Left colon (tissue), 2 donors: ENCODE measurements at regions not wholly inside any gene's neighbourhood (a gene's known extent, or its start where the extent isn't known, plus 50 kb on each side); places are given as distances from the start of the nearest gene placed in this dataset.

ENCODE experiments used
- ATAC-seq: fragments of 200-7000 bp; cut with Tn5 transposase; one replicate; pipeline ENCODE4 v1.9.1; 2020; ENCODE audit warnings: mild to moderate bottlenecking, moderate library complexity
- DNase-seq, 2 donors: peaks; one replicate each; pipeline ENCODE4 v3.0.0-alpha.2; 2020
- intact Hi-C, 2 donors: fragments of 100-400 bp; cut with DNase I in 1 of 2; cut with micrococcal nuclease in 1 of 2; formaldehyde crosslinking; loops; one replicate each; pipeline versions ENCODE4 v1.11.2 to v1.14.0; 2022; cut with DNase I, micrococcal nuclease
- donor health status: DM: no; HTN: no; CAD: no.
- donor health status: DM: yes; HTN: yes; CAD: no.

DNA sequence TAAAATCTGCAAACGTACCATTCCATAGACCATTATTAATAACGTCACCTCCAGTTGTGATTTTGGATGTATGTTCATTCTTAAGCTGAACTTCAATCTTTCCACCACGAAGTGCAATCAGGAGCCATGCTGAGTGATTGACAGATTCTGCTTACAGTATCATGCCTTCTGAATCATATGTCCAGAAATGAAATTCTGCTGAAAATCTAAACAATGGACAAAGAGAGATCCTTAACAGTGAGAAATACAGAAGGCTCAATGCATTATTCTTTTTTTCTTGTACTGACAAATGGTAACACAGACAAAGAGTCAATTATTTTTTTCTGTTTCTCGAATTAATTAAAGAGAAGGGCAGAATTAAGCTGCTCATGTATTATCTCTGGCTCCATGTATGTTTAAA lies 1114.5 kb downstream of the EPHA3 start:
- DNase-seq: no peak
- intact Hi-C loops: no loop called here
- ATAC-seq: no peak

- intact Hi-C loops: no loop called here
- no peak for ATAC-seq
- no peak for DNase-seq
These were observed 1134.1 kb downstream of the EPHA3 start for GRCh38 chr3:90241481-90241880.

DNA sequence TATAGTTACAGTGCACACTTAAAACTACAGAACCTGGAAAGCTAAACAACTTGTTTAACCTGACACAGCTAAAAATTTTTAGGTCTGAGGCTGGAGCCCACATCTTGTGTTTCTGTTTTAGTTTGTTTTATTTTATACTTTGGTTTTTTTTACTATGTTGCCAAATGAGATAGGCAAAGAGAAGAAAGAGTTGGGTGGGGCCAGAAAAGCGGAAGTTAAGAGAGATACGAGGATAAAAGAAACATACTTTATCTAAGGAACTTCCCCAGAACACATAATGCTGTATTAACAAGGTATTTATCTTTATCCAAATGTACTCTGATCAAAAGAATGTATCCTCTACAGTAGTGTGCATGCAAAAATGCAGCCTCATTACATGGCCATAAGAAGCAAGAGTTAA lies 1145.7 kb downstream of the EPHA3 start:
- DNase-seq: no peak
- intact Hi-C loops: no loop called here
- ATAC-seq: no peak

DNA sequence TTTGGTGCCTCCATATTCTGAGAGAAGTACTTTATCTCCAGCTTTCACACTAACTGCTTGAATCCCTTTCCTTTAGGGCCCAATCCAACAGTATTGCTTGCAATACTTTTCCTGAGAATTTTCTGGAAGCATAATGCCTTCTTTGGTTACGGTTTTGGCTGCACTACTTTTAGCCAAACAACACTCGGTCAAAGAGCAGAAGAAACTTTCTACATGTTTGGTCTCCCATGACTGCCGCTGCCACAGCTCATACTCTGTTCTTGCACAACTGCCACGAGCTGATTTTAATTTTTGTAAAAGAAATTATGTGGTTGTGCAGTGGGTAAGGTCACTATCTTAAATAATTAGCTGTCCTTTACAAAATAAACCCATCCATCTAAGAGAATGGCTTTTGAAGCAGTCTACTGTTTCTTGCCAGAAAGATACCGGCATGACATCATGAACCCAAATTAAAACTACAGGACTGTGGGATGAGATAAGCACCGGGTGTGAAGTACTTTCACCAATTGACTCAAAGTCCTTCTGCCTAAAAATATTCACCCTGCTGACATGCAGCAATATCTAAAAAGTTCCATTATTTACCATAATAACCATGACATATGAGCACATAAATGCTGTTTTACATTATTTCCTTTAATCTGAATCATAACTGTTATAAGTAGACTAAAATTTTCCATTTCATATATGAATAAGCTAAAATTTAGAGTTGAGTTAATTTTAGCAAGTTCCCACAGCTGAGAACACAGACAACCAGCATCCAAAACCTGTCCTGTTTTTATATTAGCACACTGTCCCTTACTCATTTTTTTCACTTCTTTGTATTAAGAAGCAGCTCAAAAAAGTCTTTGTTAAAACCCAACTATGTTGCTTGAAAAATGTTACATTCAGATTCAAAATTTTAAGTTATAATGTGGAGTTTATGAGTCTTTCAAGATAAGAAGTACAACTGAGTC lies 1154.3 kb downstream of the EPHA3 start:
- ATAC-seq: no peak
- intact Hi-C loops: no loop called here
- DNase-seq: no peak
